ENCODE measurements at regions not wholly inside any gene's neighbourhood (a gene's known extent, or its start where the extent isn't known, plus 50 kb on each side); places are given as distances from the start of the nearest gene placed in this dataset.
"Not testable (repeated sequence)": the region's sequence is repeated elsewhere in the genome, so short reads cannot be mapped to it uniquely, and the experiment has no call there.

DNA sequence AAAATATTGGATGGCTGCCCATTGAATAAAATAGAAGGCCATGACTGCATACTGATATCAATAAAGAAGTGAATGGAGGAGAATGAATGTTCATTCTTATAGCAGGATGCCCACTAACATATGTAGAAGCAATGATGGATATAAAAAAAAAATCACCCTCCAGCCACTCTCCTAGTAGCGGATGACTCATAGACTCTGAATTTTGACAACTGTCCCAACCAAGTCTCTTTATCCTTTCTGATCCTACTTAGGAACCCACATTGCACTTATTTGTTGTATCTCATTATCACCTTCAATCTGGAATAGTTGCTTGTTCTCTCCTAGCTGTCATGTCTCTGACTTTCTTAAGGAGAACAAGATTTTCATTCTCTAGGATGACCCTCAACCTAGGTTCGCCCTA, 429.9 kb downstream of the HS3ST3B1 start:
- H3K27me3 ChIP-seq: no peaks in the 10 kb centered on the region
- no peak overlapping the region for H3K4me3 ChIP-seq

GRCh38 chr17:14725729-14726128, 424.8 kb downstream of the HS3ST3B1 start:
- no peak for TF ChIP-seq CTCF (IDR thresholded peaks at IDR 0.05)
- intact Hi-C loops (cut with DNase I): no loop called here
- DNase-seq: no peak

More for the DNA sequence above, 429.9 kb downstream of the HS3ST3B1 start:
- no peak for TF ChIP-seq CTCF (IDR thresholded peaks at IDR 0.05)
- H3K36me3 ChIP-seq: no peaks in the 10 kb centered on the region
- no peak for DNase-seq
- H3K9me3 ChIP-seq: no peaks in the 10 kb centered on the region
- intact Hi-C loops (cut with DNase I): no loop called here
- H3K4me1 ChIP-seq: no peaks in the 10 kb centered on the region
- no peak overlapping the region for H3K9ac ChIP-seq (ENCODE audit: low read depth in 2 of 2, low read length in 2 of 2)
- no peak overlapping the region for H3K27ac ChIP-seq

DNA sequence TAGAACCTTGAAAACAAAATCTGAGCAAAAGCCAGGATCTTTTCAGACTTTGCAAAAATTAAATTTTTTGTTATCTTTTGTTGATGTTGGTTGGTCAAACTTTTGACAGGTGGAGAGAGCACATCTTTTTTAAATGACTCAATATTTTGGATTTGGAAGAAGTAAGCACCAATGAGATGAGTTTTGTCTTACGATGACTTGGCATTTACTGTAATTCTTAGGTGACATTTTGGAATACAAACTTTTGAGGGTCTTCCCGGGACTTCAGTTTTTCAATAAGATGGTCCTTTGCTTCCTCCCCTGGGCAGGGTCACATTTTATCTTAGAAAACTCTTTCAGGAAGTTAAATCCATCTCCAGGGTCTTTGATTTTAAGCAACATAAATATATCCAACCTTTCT, 423.9 kb downstream of the HS3ST3B1 start:
- no peak for DNase-seq
- Histone ChIP-seq H3K4me1 (no peaks in the 10 kb centered on the region), H3K9ac (ENCODE audit: low read depth in 2 of 2, low read length in 2 of 2) (no peak overlapping the region), H3K4me3 (no peak overlapping the region), H3K27ac (no peak overlapping the region), H3K27me3 (no peaks in the 10 kb centered on the region), H3K9me3 (no peaks in the 10 kb centered on the region), H3K36me3 (no peaks in the 10 kb centered on the region)
- no peak for TF ChIP-seq CTCF (IDR thresholded peaks at IDR 0.05)
- intact Hi-C loops (cut with DNase I): no loop called here

More at GRCh38 chr17:14725729-14726128, 424.8 kb downstream of the HS3ST3B1 start:
- Histone ChIP-seq H3K27ac (no peak overlapping the region), H3K9me3 (no peaks in the 10 kb centered on the region), H3K27me3 (no peaks in the 10 kb centered on the region), H3K36me3 (no peaks in the 10 kb centered on the region), H3K4me3 (no peak overlapping the region), H3K4me1 (no peaks in the 10 kb centered on the region), H3K9ac (ENCODE audit: low read depth in 2 of 2, low read length in 2 of 2) (no peak overlapping the region)

DNA sequence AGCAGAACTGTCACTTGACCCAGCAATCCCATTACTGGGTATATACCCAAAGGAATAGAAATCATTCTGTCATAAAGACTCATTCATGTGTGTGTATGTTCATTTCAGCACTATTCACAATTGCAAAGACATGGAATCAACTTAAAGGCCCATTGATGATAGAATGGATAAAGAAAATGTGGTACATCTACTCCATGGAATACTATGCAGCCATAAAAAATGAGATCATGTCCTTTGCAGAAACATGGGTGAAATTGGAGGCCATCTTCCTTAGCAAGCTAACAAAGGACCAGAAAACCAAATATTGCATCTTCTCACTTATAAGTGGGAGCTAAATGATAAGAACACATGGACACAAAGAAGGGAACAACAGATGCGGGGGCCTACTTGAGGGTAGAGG, 422.5 kb downstream of the HS3ST3B1 start:
- intact Hi-C loops (cut with DNase I); H3K9me3 ChIP-seq; H3K4me1 ChIP-seq; H3K27me3 ChIP-seq; DNase-seq; H3K36me3 ChIP-seq; H3K9ac ChIP-seq (ENCODE audit: low read depth in 2 of 2, low read length in 2 of 2); H3K27ac ChIP-seq; H3K4me3 ChIP-seq: not testable (repeated sequence)

DNA sequence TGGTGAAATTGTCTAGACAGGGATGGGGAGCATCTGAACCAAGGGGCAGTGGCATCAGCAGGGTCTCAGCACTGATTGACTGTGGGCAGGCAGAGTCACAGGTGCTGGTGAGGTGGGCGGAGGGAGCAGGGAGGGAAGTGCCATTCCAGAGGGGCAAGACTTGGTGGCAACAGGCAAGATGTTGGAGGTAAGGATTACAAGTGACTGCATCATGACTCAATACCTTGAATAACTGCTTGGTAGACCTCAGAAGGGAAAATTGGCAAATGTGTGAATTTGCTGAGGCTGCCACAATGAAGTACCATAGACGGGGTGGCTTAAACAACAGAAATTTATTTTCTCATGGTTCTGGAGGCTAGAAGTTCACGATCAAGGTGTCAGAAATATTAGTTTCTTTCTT, 419.1 kb downstream of the HS3ST3B1 start:
- H3K27ac ChIP-seq: no peak overlapping the region
- H3K9ac ChIP-seq (ENCODE audit: low read depth in 2 of 2, low read length in 2 of 2): no peak overlapping the region
- no peaks in the 10 kb centered on the region for H3K27me3 ChIP-seq
- H3K36me3 ChIP-seq: no peaks in the 10 kb centered on the region
- H3K4me3 ChIP-seq: no peak overlapping the region
- DNase-seq: no peak
- intact Hi-C loops (cut with DNase I): no loop called here
- no peaks in the 10 kb centered on the region for H3K4me1 ChIP-seq
- H3K9me3 ChIP-seq: no peaks in the 10 kb centered on the region
- no peak for TF ChIP-seq CTCF (IDR thresholded peaks at IDR 0.05)

GRCh38 chr17:14717859-14718258, 417.0 kb downstream of the HS3ST3B1 start:
- no peaks in the 10 kb centered on the region for H3K27me3 ChIP-seq
- no peaks in the 10 kb centered on the region for H3K9me3 ChIP-seq
- no peak for TF ChIP-seq CTCF (IDR thresholded peaks at IDR 0.05)
- H3K9ac ChIP-seq (ENCODE audit: low read depth in 2 of 2, low read length in 2 of 2): no peak overlapping the region
- no peaks in the 10 kb centered on the region for H3K4me1 ChIP-seq
- no peak overlapping the region for H3K4me3 ChIP-seq
- no peaks in the 10 kb centered on the region for H3K36me3 ChIP-seq
- DNase-seq: no peak
- intact Hi-C loops (cut with DNase I): no loop called here
- H3K27ac ChIP-seq: no peak overlapping the region

All from colonic mucosa (tissue), 4 donors.